Ishikawa (cell line): ENCODE measurements at regions not wholly inside any gene's neighbourhood (a gene's known extent, or its start where the extent isn't known, plus 50 kb on each side); places are given as distances from the start of the nearest gene placed in this dataset.

ENCODE experiments used
- EGR1 ChIP-seq: IDR thresholded peaks from 2 replicates; pipeline ENCODE4 v1.6.1; 2012
- EP300 ChIP-seq: IDR thresholded peaks from 2 replicates; pipeline ENCODE4 v1.6.1; 2012; ENCODE audit warnings: borderline replicate concordance
- RAD21 ChIP-seq: IDR thresholded peaks from 2 replicates; pipeline ENCODE4 v1.6.1; 2012; ENCODE audit warnings: low read depth
- USF1 ChIP-seq: IDR thresholded peaks from 2 replicates; pipeline ENCODE4 v1.6.1; 2012
- YY1 ChIP-seq: IDR thresholded peaks from 2 replicates; pipeline ENCODE4 v1.6.1; 2012; ENCODE audit warnings: low read depth
- TF ChIP-seq, protein P1 (sequence below): IDR thresholded peaks from 2 replicates; pipeline ENCODE4 v1.6.1; 2012; ENCODE audit warnings: low read depth, mild to moderate bottlenecking

- TF ChIP-seq EP300, result no peak
- TF ChIP-seq EGR1, result no peak
- TF ChIP-seq, protein P1, sequence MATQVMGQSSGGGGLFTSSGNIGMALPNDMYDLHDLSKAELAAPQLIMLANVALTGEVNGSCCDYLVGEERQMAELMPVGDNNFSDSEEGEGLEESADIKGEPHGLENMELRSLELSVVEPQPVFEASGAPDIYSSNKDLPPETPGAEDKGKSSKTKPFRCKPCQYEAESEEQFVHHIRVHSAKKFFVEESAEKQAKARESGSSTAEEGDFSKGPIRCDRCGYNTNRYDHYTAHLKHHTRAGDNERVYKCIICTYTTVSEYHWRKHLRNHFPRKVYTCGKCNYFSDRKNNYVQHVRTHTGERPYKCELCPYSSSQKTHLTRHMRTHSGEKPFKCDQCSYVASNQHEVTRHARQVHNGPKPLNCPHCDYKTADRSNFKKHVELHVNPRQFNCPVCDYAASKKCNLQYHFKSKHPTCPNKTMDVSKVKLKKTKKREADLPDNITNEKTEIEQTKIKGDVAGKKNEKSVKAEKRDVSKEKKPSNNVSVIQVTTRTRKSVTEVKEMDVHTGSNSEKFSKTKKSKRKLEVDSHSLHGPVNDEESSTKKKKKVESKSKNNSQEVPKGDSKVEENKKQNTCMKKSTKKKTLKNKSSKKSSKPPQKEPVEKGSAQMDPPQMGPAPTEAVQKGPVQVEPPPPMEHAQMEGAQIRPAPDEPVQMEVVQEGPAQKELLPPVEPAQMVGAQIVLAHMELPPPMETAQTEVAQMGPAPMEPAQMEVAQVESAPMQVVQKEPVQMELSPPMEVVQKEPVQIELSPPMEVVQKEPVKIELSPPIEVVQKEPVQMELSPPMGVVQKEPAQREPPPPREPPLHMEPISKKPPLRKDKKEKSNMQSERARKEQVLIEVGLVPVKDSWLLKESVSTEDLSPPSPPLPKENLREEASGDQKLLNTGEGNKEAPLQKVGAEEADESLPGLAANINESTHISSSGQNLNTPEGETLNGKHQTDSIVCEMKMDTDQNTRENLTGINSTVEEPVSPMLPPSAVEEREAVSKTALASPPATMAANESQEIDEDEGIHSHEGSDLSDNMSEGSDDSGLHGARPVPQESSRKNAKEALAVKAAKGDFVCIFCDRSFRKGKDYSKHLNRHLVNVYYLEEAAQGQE, result no peak
- no peak for TF ChIP-seq RAD21
- TF ChIP-seq YY1, result no peak
- TF ChIP-seq USF1, result no peak
These were observed 60.3 kb upstream of the PTPN1 start for GRCh38 chr20:50449738-50450492.
